Caco-2 (cell line): ENCODE measurements at regions not wholly inside any gene's neighbourhood (a gene's known extent, or its start where the extent isn't known, plus 50 kb on each side); places are given as distances from the start of the nearest gene placed in this dataset.

ENCODE experiments used
- BruUV-seq: library from RNA; stranded (reverse); fragments of 400-500 nt; replicated peaks from 2 replicates; lab custom pipeline; 2021; lab: Mats Ljungman, UMichigan
- CTCF ChIA-PET: fragments of 300-600 bp; sonication (Branson Sonifier 250); formaldehyde crosslinking; loops from one replicate; lab custom pipeline; 2022; ENCODE audit warnings: antibody characterized with exemption; lab: Charles Lee
- POLR2A ChIA-PET: fragments of 300-600 bp; sonication (Branson Sonifier 250); formaldehyde crosslinking; loops from one replicate; lab custom pipeline; 2022; ENCODE audit warnings: antibody characterized with exemption; lab: Charles Lee
- DNase-seq, 2 experiments: peaks; one replicate each; pipeline versions ENCODE4 v3.0.0 to v3.0.0-alpha.2; 2020 to 2022
- H3K27me3 ChIP-seq: replicated peaks from 2 replicates; pipeline ENCODE4 v1.6.0; 2011; ENCODE audit warnings: low read length; ENCODE audit not compliant: control insufficient read depth, insufficient read depth
- H3K36me3 ChIP-seq: 2 replicates; pipeline ENCODE4 v1.5.1; 2011; ENCODE audit warnings: low read length; ENCODE audit not compliant: control insufficient read depth, insufficient read depth
- H3K4me1 ChIP-seq: fragments of 250-450 bp; sonication (Bioruptor Pico); 2 replicates; pipeline ENCODE4 v1.5.1; 2020; ENCODE audit warnings: mild to moderate bottlenecking
- H3K4me3 ChIP-seq: 2 replicates; pipeline ENCODE4 v1.5.1; 2011; ENCODE audit warnings: low read depth, mild to moderate bottlenecking, control low read depth, low read length
- H3K9me3 ChIP-seq: fragments of 250-450 bp; sonication (Bioruptor Pico); 2 replicates; pipeline ENCODE4 v1.5.1; 2020; ENCODE audit warnings: mild to moderate bottlenecking, moderate library complexity
- H3K27ac Mint-ChIP-seq: one replicate; pipeline ENCODE4 v1.8.0; 2022; ENCODE audit warnings: mixed read lengths; ENCODE audit not compliant: unreplicated experiment
- H3K27me3 Mint-ChIP-seq: one replicate; pipeline ENCODE4 v1.8.0; 2022; ENCODE audit warnings: mixed read lengths; ENCODE audit not compliant: insufficient read depth, unreplicated experiment
- H3K36me3 Mint-ChIP-seq: one replicate; pipeline ENCODE4 v1.8.0; 2022; ENCODE audit warnings: mild to moderate bottlenecking, mixed read lengths; ENCODE audit not compliant: insufficient read depth, unreplicated experiment
- H3K4me1 Mint-ChIP-seq: one replicate; pipeline ENCODE4 v1.8.0; 2022; ENCODE audit warnings: low read depth, mixed read lengths; ENCODE audit not compliant: unreplicated experiment
- H3K4me3 Mint-ChIP-seq: one replicate; pipeline ENCODE4 v1.8.0; 2022; ENCODE audit warnings: mild to moderate bottlenecking, moderate library complexity, mixed read lengths; ENCODE audit not compliant: unreplicated experiment
- H3K9me3 Mint-ChIP-seq: one replicate; pipeline ENCODE4 v1.8.0; 2022; ENCODE audit warnings: mixed read lengths; ENCODE audit not compliant: unreplicated experiment
- CTCF ChIP-seq, 2 experiments: fragments of 200-600 bp in 1 of 2; IDR thresholded peaks; 1 replicate in 1 of 2; 2 replicates in 1 of 2; pipeline versions ENCODE4 v1.5.1 to v1.8.0; 2011 to 2022; ENCODE audit warnings: antibody characterized with exemption in 1 of 2, control low read depth in 1 of 2, inconsistent platforms in 1 of 2, low read depth in 1 of 2, low read length in 1 of 2, mild to moderate bottlenecking in 1 of 2, moderate library complexity in 1 of 2; ENCODE audit not compliant: insufficient read depth in 1 of 2, severe bottlenecking in 1 of 2, unreplicated experiment in 1 of 2
- intact Hi-C: fragments of 100-400 bp; cut with micrococcal nuclease; formaldehyde crosslinking; loops from one replicate; pipeline ENCODE4 v1.10.0; 2022; ENCODE audit not compliant: unreplicated experiment

GRCh38 chr9:79000230-79001002, 571.3 kb upstream of the TLE4 start:
- H3K9me3 ChIP-seq: no peaks in the 10 kb centered on the region
- H3K4me1 ChIP-seq: no peaks in the 10 kb centered on the region
- no peaks in the 10 kb centered on the region for H3K36me3 Mint-ChIP-seq
- no peak overlapping the region for H3K27ac Mint-ChIP-seq
- ChIA-PET POLR2A (no interaction called here), CTCF (no interaction called here)
- no peaks in the 10 kb centered on the region for H3K36me3 ChIP-seq
- no peak overlapping the region for H3K4me3 ChIP-seq
- H3K4me1 Mint-ChIP-seq: no peaks in the 10 kb centered on the region
- TF ChIP-seq CTCF (IDR thresholded peaks at IDR 0.05; ENCODE audit: insufficient read depth in 1 of 2, low read depth in 1 of 2, low read length in 1 of 2, severe bottlenecking in 1 of 2, unreplicated experiment in 1 of 2): no peak
- no peak overlapping the region for H3K4me3 Mint-ChIP-seq
- no TSS peak for BruUV-seq
- H3K9me3 Mint-ChIP-seq: no peaks in the 10 kb centered on the region
- no peaks in the 10 kb centered on the region for H3K27me3 Mint-ChIP-seq
- no peak for DNase-seq
- intact Hi-C loops: no loop called here
- H3K27me3 ChIP-seq: no peaks in the 10 kb centered on the region

GRCh38 chr9:79001012-79001411, 570.8 kb upstream of the TLE4 start:
- Mint-ChIP-seq H3K4me3 (no peak overlapping the region), H3K27ac (no peak overlapping the region), H3K4me1 (no peaks in the 10 kb centered on the region), H3K27me3 (no peaks in the 10 kb centered on the region), H3K36me3 (no peaks in the 10 kb centered on the region), H3K9me3 (no peaks in the 10 kb centered on the region)
- ChIA-PET CTCF (no interaction called here), POLR2A (no interaction called here)
- Histone ChIP-seq H3K4me3 (no peak overlapping the region), H3K4me1 (no peaks in the 10 kb centered on the region), H3K27me3 (no peaks in the 10 kb centered on the region), H3K9me3 (no peaks in the 10 kb centered on the region), H3K36me3 (no peaks in the 10 kb centered on the region)
- no peak for TF ChIP-seq CTCF (IDR thresholded peaks at IDR 0.05; ENCODE audit: insufficient read depth in 1 of 2, low read depth in 1 of 2, low read length in 1 of 2, severe bottlenecking in 1 of 2, unreplicated experiment in 1 of 2)
- intact Hi-C loops: no loop called here
- no peak for DNase-seq
- no TSS peak for BruUV-seq

- no peaks in the 10 kb centered on the region for H3K9me3 ChIP-seq
- intact Hi-C loops: no loop called here
- H3K27me3 ChIP-seq: no peaks in the 10 kb centered on the region
- H3K4me1 ChIP-seq: no peaks in the 10 kb centered on the region
- Mint-ChIP-seq H3K27me3 (no peaks in the 10 kb centered on the region), H3K4me3 (no peak overlapping the region), H3K4me1 (no peaks in the 10 kb centered on the region), H3K9me3 (no peaks in the 10 kb centered on the region), H3K27ac (no peak overlapping the region), H3K36me3 (no peaks in the 10 kb centered on the region)
- no peaks in the 10 kb centered on the region for H3K36me3 ChIP-seq
- POLR2A ChIA-PET: no interaction called here
- DNase-seq: no peak
- no TSS peak for BruUV-seq
- TF ChIP-seq CTCF (IDR thresholded peaks at IDR 0.05; ENCODE audit: insufficient read depth in 1 of 2, low read depth in 1 of 2, low read length in 1 of 2, severe bottlenecking in 1 of 2, unreplicated experiment in 1 of 2): no peak
- H3K4me3 ChIP-seq: no peak overlapping the region
- CTCF ChIA-PET: no interaction called here
Measured at GRCh38 chr9:79003514-79003913, 568.3 kb upstream of the TLE4 start.
